GM21526 (cell line): ENCODE measurements at regions not wholly inside any gene's neighbourhood (a gene's known extent, or its start where the extent isn't known, plus 50 kb on each side); places are given as distances from the start of the nearest gene placed in this dataset.

Experiments used
- ATAC-seq: cut with Tn5 transposase; IDR thresholded peaks from one replicate; pipeline ENCODE4 v1.9.1; 2021; ENCODE audit warnings: moderate library complexity; ENCODE audit not compliant: unreplicated experiment, low FRiP score

DNA sequence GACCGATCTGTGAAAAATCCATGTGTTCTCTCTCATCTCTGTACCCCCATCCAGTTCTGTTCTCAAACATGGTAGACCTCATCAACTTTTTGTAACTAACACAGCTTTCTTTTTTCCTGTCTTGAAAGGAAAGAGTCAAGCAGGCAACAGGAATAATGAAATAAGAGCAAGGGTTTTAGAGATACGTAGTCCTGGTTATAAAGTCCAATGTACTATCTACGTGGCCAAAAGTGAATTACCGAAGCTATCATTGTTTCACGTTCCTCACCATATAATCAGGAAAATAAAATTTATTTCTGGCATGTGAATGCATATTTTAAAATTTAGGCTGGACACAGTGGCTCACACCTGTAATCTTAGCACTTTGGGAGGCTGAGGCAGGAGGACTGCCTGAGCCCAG, 472.2 kb upstream of the ANO3 start:
- no peak for ATAC-seq

DNA sequence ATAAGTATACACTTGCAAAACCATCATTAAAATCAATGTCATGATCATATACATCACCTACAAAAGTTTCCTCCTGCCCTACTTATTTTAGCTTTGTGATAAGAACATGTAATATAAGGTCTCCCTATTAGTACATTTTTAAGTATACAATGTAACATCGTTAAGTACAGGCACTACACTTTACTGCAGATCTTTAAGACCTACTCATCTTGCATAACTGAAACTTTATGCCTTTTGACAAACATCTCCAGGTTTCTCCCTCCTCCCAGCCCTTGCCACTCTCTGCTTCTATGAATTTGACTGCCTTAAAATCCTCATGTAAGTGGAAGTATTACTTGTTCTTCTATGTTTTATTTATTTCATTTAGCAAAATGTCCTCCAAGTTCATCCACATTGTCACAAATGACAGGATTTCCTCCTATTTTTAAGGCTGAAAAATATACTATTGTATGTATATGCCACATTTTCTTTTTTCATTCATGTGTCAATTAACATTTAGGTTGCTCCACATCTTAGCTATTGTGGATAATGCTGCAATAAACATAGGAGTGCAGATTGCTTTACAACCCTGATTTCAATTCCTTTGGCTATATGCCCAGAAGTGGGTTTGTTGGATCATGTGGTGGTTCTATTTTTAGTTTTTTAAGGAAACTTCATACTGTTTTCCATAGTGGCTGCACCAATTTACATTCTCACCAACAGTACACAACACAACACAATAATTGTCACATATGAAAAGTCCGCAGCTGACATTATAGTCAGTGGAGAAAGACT, 471.1 kb upstream of the ANO3 start:
- no peak for ATAC-seq

DNA sequence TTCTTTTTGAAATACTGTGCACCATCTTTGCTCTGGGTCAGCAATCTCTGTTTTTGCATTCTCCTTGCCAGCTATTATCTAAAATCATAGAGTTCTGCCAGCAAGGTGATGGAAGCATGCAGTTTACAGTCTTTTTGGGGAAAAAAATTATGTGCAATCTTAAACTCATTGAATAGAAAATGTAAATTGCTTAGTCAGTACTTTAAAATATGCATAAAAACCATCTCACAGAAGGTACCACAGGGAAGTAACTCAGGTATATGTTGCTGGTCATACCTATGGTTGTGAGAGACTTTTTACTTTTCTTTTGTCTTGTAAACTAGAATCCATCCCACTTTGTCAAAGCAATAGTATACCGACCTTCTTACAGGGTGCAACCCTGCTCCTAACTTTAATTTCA, 469.8 kb upstream of the ANO3 start:
- no peak for ATAC-seq

DNA sequence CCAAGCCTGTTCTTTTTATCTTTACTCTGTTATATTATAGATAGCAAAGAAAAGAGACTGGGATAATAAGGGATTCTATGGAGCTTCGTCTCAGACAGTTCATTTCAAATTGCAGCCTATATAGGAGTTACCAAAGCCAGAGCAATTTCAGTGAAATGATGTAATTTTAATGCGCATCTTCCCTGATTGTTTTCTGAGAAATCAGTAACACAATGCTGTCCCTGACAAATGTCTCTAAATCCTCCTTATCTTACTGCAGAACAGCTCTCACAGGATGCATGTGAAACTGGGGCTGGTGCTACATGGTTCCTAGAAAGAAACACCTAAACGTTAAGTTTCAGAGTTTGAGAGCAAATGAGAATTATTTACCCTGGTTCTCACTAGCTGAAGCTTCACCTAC, 467.9 kb upstream of the ANO3 start:
- no peak for ATAC-seq

DNA sequence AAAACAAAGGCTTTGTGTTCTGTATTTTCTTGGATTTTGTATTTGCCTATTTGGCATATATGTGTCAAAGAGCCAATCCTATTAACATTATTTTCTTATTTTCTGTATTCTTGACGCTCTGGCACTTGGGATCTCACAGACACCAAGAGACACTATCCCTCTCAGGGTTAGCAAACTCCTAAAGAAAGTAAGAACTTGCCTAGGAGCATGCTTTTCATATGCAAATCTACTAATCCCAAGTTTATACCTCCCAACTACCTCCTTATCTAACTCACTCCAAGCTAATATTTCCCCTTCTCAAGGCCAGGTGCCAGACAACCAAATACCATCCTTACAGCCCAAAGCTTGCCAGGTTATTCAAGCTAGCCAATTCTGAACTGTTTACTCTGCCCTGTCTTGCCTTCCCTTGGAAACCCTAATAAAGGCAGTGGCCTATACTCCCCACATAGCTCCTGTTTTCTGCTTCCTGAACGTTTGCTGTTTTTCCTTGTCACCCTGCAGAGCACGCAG, 455.4 kb upstream of the ANO3 start:
- ATAC-seq = no peak

DNA sequence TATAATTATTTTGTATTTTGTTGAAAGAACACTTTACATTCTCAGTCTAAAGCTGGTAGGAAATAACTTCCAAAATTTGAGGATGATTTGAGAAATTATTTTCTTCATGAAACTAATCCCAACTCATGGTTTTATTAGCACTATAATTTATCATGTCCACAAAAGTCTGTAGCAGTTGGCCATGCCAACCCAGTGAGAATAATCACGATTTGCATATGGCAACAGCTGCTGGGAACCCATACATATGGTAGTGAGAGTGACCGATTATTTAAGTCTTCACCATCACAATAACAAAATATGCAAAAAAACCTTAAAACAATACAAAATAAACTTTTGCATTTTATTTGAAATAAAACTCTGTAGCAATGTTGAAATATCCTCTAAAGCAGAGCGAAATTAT, 445.9 kb upstream of the ANO3 start:
- no peak for ATAC-seq

DNA sequence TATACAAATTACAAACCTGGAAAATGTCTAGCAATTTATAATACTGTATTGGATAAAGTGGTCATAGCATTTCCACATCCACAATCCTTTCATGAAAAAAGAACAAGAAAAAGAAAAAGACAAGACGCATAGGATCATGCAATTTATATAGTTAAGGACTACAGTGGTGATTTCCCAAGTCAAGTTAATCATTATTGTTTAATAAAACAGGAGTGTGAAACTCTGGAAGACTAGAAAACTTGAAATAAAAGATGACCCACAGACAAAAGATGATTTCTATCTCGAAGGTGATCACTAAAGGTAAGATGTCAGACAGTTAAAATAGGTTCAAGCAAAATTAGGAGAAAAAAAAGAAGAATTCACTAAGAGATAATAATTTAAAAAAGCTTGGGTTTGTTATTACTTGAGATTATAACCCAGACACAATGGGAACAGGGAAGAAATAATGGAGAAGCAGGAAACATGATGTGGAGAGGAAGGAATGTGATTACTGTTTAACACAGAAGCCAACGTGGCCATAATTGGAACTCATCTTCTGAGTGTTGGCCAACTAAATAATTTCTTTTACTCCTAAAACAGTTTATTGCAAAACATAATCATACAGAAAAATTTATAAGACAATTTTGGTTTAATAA, 441.2 kb upstream of the ANO3 start:
- ATAC-seq = no peak

DNA sequence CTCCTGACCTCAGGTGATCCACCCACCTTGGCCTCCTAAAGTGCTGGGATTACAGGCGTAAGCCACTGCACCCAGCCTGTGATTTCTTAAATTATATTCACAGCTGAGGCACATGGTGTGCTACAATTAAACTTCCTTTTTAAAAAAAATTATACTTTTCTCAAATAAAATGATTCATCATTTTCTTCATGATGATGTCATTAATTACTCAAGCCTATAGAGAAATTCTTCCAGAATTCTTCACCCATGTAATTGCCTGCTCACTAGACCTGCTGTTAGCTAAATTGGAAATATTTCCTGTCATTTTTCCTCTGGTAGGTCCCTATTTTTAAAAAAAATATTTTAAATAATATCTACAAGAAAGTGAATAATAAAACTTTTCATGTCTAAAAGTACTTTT, 440.0 kb upstream of the ANO3 start:
- ATAC-seq = no peak

DNA sequence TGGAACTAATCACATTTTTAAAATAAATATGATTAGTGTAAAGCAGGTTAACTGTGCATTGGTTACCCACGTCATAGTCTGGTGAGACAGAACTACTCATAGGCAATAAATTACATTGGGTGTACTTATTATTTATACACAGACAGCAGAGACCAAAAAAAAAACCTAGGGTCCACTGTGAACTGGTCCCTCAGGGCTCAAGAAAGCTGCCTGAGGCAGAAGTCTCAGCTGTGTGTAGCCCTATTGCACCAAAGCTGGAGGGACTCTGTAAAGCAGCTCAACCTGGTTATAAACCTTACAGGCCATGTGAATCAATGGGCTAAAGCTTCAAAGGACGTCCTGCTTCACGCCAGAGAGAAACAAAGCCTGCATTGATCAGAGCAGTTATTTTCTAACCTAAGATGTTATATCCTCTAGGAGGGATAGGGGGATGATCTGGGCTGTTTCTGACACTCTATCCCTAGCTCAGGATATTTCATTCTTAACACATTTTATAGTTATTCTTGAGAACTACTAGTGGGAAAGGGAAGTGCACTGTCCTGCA, 432.2 kb upstream of the ANO3 start:
- ATAC-seq = no peak

DNA sequence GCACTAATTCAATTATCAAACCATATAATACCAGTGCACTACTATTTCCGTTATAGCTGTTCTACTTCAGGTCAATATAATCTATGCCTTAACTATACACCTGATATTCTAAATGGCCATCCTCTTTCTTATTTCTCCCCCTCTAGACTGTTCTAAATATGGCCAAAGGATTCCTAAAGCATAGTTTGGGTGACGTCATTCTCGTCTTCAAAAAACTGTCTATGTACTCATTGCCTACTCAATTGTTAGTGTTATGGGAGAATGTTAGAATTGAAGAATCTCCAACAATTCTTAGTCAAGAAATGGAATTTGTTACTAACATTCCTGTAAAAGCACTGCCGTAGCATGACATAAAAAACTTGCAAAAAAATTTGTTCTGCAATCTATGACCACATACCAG, 431.1 kb upstream of the ANO3 start:
- ATAC-seq = no peak

DNA sequence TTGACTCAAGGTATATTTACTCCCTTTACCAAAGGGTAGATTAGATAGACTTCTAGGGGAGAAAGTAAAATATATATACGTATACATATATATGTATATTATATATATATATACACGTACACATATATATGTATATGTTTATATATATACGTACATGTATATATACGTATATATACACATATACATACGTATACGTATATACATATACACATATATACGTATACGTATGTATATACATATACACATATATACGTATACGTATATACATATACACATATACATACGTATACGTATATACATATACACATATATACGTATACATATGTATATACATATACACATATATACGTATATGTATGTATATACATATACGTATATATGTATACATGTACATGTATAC, 430.5 kb upstream of the ANO3 start:
- ATAC-seq = no peak

DNA sequence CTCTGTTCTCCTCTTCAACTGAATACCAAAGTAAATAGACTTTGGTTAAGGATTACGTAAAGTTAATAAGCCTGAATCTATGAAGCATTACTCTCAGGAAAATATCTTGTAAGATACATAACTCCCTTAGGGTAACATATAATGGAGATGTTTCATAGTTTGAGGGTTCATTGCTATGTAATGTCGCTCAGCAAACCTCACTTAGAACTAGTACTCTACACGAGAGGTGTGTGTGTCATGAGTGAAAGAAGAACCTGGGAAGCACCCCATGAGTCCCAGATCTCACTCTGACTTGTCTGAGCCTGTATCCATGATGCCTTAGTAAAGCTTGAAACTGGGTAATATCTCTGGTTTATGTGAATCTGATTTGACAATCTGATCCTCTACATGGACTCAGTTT, 429.5 kb upstream of the ANO3 start:
- no peak for ATAC-seq

DNA sequence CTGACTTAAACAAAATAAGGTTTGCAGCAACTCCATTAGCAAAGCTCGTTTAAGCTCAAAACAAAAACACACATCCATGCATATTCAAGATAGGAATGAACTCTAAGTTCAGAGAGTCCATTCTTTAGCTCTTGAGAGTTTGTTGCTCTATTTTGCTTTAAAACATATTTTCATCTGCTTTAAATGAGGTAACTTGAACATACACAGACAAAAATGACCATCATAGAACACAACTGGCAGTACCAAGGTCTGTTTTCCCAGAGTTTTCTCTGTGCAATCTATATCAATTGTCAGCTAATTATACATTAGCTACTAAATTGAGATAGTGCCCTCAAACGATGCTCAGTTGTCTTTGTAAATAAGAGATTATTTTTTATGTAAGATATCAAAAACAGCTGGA, 423.2 kb upstream of the ANO3 start:
- ATAC-seq = no peak

DNA sequence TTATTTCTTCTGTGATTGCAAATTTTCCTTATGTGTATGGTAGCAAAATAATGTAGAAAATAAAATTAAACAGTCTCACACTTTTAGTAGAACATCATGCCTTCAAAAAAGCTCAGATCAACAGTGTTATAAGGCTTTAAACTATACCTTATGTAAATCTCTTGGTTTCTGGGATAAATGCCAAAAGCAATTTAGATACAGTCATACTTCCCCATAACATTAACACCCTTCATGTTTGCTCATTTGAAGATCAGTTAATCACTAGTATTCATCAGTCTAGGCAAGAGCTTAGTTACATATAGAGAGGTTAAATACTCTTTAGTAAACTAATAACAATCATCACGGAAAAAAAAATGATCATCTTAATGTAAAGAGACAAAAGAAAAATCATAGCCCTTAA, 421.8 kb upstream of the ANO3 start:
- no peak for ATAC-seq

DNA sequence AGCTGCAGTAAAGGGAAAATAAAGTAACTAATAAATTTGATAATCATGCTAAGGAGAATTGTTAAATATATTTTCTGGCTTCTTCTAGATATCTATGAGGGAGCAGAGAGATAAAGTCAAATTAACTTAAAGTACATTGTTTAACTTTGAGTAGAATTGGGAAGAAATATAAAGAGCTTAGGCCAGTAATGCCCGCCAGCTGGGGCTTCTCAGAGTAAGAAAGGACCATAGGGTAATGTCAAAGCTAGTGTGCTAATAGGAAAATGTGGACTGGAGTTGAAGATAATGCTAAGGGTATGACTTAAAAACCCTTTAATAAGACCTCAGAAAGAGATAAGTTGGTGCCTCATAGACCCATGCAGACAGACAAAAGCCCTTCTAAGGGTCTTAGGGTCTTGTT, 411.6 kb upstream of the ANO3 start:
- ATAC-seq = no peak

DNA sequence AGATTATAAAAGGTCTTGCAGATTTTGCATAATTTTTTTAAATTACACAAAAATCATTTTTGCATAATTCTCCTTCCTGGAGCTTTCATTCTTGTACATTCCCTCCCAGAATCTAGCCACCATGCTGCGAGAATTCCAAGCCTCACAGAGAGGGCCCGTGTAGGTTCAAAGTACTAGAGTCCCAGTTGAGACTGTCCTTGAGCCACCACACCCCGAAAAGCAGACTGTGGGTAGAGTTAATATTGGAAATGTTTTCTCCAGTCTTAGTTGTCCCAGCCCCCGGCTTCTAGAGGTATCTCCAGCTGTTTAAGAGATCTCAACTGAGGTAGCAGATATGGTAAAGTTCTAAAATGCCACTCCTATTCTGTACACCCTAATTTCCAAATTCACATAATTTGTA, 407.3 kb upstream of the ANO3 start:
- ATAC-seq = no peak

DNA sequence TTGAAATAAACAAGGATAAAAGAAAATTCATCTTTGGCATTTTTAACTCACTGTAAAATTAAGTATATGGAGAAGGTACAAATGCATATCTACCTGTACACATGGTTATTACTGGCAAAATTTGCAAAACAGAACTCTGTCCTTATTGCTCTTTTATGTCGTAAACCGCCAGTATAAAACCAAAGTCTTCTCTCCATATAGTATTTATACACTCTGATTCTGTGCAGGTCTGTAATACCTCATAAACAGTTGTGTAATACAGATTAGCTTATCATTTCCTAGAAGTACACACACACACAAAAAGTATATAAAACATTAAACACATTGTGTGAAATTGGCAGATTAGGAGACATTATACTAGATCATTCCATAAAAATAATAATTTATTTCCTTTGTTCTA, 406.6 kb upstream of the ANO3 start:
- no peak for ATAC-seq

DNA sequence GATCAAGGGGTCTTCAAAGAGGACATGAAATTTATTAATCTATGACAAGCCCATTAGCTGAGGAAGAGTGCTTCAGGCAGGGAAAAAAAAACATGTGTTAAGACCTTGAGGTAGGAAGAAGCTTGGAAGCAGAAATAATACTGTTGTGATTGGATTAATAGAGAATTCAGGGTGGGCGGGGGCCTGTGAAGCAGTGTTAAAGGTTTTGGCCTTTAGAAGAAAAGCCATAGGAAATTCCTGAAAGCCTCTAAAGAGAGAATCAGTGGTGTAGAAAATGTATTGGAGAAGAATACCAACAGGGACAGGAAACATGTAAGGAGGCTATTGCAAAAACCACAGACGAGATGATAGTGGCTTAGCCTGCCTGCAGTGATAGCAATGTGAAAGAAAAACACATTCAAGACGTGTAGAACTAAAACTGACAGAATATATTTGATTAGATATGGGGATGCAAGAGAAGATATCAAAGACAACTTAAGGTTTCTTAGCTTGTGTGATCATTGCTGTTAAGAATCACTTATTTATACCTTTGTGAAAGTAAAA, 404.4 kb upstream of the ANO3 start:
- ATAC-seq = no peak

DNA sequence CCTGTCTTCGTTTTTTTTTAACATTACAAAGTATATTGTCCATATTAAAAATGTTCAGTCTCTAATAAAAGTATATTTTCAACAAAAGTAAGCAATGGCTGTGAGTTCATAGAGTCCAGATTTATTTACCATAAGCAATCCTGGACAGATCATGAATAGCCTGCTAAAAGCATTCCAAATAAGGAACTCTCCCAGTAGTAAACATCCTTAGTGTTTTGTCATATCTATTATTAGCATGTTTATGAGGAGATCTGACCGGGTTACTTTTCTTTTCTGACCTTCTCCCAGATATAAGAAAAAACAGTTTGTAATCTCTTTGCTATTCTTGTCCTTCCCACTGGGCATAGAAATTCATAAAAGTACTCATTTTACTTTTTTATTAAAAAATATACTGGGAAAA, 403.9 kb upstream of the ANO3 start:
- ATAC-seq = no peak

DNA sequence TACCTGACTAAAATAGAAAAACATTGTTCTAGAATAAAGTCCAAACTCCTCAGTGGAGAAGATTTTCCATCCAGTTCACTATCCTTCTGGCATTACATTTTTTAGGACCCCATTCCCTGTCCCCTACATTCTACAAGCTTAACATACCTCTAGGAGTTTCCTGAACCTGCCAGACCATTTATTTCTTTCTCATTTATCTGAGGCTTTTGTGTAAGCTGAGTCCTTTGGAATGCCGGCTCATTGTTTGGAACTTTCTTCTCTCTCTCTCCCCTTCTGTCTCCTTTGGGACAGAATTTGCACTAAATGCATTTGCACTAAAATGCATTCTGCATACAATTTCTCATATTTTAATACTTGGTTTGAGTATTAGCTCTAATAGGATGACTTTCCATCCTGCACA, 393.0 kb upstream of the ANO3 start:
- no peak for ATAC-seq

DNA sequence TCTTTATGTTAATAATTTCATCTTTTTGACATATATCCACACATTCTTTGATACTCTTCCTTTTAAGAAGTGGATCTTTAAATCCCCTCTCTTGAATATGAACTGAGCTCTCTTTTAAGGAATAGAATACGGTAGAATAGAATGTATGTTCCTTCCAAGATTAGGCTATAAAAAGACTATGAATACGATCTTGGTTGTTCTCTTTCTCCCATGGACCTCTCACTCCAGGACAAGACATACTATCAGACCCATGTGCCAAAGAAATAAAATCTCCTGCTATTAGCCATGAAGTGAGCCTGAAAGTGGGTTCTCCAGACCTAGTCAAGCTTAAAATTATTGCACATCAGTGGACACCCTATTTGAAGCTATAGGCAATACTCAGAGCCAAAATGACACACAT, 392.2 kb upstream of the ANO3 start:
- ATAC-seq = no peak

DNA sequence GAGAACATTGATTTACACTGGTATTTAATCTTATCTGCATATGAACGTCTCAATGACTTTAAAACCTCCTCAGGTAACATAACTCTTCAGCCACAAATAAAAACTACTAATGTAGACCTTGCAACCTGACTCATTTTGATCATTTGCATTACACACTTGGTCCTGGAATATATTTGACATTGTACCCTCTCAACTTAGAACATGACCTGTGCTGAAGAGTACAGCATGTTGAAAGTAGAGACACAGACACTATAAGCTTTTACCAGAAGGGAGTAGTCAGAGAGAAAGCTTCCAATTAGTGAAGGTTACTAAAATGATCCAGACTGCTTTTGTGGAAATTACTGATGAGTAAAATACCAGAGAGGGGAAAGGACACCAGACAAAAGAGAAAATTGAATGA, 390.6 kb upstream of the ANO3 start:
- ATAC-seq = no peak
